ENCODE measurements at regions not wholly inside any gene's neighbourhood (a gene's known extent, or its start where the extent isn't known, plus 50 kb on each side); places are given as distances from the start of the nearest gene placed in this dataset.

DNA sequence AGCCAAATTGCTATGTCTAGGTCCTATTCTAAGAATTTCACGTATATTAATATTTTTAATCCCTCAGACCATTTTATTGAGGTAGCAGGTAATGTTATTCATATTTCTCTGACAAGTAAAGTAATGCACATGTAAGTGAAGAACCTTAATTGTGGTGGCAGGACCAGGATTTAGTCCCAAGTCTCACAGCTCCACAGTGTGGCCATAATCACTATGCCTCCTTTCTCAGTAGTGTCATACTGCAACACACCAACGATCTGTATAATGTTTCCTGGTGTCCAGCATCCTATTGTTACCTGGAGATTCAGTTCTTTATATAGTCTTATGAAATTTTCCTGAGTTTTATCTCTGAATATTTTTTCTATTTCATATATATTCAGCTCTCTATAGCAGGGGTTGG lies 340.3 kb downstream of the OLFM4 start:
- TF ChIP-seq, protein P1, sequence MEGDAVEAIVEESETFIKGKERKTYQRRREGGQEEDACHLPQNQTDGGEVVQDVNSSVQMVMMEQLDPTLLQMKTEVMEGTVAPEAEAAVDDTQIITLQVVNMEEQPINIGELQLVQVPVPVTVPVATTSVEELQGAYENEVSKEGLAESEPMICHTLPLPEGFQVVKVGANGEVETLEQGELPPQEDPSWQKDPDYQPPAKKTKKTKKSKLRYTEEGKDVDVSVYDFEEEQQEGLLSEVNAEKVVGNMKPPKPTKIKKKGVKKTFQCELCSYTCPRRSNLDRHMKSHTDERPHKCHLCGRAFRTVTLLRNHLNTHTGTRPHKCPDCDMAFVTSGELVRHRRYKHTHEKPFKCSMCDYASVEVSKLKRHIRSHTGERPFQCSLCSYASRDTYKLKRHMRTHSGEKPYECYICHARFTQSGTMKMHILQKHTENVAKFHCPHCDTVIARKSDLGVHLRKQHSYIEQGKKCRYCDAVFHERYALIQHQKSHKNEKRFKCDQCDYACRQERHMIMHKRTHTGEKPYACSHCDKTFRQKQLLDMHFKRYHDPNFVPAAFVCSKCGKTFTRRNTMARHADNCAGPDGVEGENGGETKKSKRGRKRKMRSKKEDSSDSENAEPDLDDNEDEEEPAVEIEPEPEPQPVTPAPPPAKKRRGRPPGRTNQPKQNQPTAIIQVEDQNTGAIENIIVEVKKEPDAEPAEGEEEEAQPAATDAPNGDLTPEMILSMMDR (IDR thresholded peaks at IDR 0.05) = no peak
- no peak for TF ChIP-seq POLR2A (IDR thresholded peaks at IDR 0.05)

All from esophagus squamous epithelium (tissue), 4 donors.